Sigmoid colon (tissue), 6 donors: ENCODE measurements at regions not wholly inside any gene's neighbourhood (a gene's known extent, or its start where the extent isn't known, plus 50 kb on each side); places are given as distances from the start of the nearest gene placed in this dataset.

Experiments used
- DNase-seq: peaks from one replicate; pipeline ENCODE4 v3.0.0-alpha.2; 2019
- H3K27ac ChIP-seq, 4 donors: fragments of 200-600 bp; sonication (generic); one replicate each; pipeline ENCODE4 v1.5.1; 2016 to 2019; ENCODE audit warnings: mild to moderate bottlenecking in 1 of 4
- H3K27me3 ChIP-seq, 3 donors: fragments of 200-600 bp; sonication (generic); one replicate each; pipeline ENCODE4 v1.5.1; 2019; ENCODE audit warnings: mild to moderate bottlenecking in 1 of 3
- H3K36me3 ChIP-seq, 4 donors: fragments of 200-600 bp; sonication (generic); one replicate each; pipeline ENCODE4 v1.5.1; 2016 to 2019
- H3K4me1 ChIP-seq, 4 donors: fragments of 200-600 bp; sonication (generic); one replicate each; pipeline ENCODE4 v1.5.1; 2017 to 2019
- H3K4me3 ChIP-seq, 4 donors: fragments of 200-600 bp; sonication (generic); one replicate each; pipeline ENCODE4 v1.5.1; 2017 to 2019; ENCODE audit warnings: mild to moderate bottlenecking in 2 of 4, moderate library complexity in 1 of 4
- H3K9me3 ChIP-seq, 4 donors: fragments of 200-600 bp in 3 of 4; sonication (generic) in 3 of 4; one replicate each; pipeline versions ENCODE4 v1.5.1 to v1.6.1; 2013 to 2019
- EP300 ChIP-seq, 4 donors: sonication (generic); formaldehyde crosslinking; IDR thresholded peaks; one replicate each; pipeline ENCODE4 v1.6.1; 2017; ENCODE audit warnings: antibody characterized with exemption in 4 of 4
- POLR2A ChIP-seq, 2 donors: fragments of 450-650 bp; IDR thresholded peaks; one replicate each; pipeline ENCODE4 v1.6.1; 2016; ENCODE audit warnings: antibody characterized with exemption in 2 of 2, mild to moderate bottlenecking in 2 of 2, moderate library complexity in 2 of 2
- POLR2AphosphoS5 ChIP-seq, 4 donors: sonication (generic); formaldehyde crosslinking; IDR thresholded peaks; one replicate each; pipeline ENCODE4 v1.6.1; 2017; ENCODE audit warnings: antibody characterized with exemption in 4 of 4
- WGBS, 2 donors: extraction: QIAGEN DNeasy Blood & Tissue Kit; methylation state at CpG; one replicate each; pipeline ENCODE4 v1.1.7; 2013; 5-methylcytosine and 5-hydroxymethylcytosine counted together
- intact Hi-C: fragments of 100-400 bp; cut with DNase I; formaldehyde crosslinking; loops from one replicate; pipeline ENCODE4 v1.15.1; 2023
- TF ChIP-seq, protein P1 (sequence below), 4 experiments: fragments of 450-650 bp in 3 of 4; fragments of 200-600 bp in 1 of 4; IDR thresholded peaks; one replicate each; pipeline ENCODE4 v1.5.1; 2016 to 2019; ENCODE audit warnings: antibody characterized with exemption in 4 of 4, mild to moderate bottlenecking in 3 of 4, moderate library complexity in 2 of 4
- donor health status: healthy with polysubstance abuse.
- donor health status: healthy.

DNA sequence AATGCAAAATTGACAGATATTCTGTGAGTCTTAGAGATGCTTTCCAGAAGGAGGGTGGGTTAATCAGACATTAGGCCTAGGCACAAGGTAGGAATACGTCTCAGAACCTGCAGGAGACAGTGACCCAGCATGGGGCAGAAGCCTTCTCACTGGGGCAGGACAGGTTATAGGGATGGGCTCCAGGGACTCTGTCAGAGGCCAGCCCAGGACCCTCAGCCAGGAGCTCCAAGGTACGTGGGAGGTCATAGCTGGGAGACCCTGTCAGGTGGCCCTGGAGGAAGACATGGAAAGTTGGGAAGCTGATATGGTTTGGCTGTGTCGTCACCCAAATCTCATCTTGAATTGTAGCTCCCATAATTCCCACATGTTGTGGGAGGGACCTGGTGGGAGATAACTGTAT, 450.4 kb downstream of the GADD45G start:
- intact Hi-C loops = no loop called here
- Histone ChIP-seq H3K4me3 (no peak overlapping the region), H3K36me3 (no peaks in the 10 kb centered on the region), H3K4me1 (no peaks in the 10 kb centered on the region), H3K27ac (no peak overlapping the region), H3K27me3 (no peaks in the 10 kb centered on the region), H3K9me3 (no peaks in the 10 kb centered on the region)
- DNase-seq = no peak
- no peak for TF ChIP-seq POLR2AphosphoS5 (IDR thresholded peaks at IDR 0.05)
- TF ChIP-seq, protein P1, sequence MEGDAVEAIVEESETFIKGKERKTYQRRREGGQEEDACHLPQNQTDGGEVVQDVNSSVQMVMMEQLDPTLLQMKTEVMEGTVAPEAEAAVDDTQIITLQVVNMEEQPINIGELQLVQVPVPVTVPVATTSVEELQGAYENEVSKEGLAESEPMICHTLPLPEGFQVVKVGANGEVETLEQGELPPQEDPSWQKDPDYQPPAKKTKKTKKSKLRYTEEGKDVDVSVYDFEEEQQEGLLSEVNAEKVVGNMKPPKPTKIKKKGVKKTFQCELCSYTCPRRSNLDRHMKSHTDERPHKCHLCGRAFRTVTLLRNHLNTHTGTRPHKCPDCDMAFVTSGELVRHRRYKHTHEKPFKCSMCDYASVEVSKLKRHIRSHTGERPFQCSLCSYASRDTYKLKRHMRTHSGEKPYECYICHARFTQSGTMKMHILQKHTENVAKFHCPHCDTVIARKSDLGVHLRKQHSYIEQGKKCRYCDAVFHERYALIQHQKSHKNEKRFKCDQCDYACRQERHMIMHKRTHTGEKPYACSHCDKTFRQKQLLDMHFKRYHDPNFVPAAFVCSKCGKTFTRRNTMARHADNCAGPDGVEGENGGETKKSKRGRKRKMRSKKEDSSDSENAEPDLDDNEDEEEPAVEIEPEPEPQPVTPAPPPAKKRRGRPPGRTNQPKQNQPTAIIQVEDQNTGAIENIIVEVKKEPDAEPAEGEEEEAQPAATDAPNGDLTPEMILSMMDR (IDR thresholded peaks at IDR 0.05) = no peak
- no peak for TF ChIP-seq POLR2A (IDR thresholded peaks at IDR 0.05)
- TF ChIP-seq EP300 (IDR thresholded peaks at IDR 0.05) = no peak
- WGBS, 2 donors = 88 to 93% methylated on average over 3 of the region's 3 CpGs

DNA sequence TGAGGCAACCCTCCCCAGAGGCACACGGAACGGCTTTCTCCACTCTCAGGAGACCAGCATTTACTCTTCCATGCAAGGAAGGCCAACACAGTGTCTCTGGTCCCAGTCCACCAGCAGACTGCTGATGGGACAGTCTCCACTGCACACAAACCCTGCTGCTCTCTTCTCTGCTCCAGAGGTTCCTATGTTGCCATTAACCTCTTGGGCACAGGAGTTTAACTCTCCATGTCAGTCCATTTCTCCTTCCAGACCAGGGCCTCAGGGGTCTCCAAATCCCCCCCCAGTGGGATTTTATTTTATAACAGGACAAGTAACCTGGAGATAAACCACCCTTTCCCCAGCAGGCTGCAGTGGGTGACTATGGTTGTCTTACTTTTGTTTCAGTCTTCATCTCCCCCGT, 452.5 kb downstream of the GADD45G start:
- no peaks in the 10 kb centered on the region for H3K27me3 ChIP-seq
- 95 to 96% methylated on average over 3 of the region's 3 CpGs for WGBS, 2 donors
- intact Hi-C loops = no loop called here

DNA sequence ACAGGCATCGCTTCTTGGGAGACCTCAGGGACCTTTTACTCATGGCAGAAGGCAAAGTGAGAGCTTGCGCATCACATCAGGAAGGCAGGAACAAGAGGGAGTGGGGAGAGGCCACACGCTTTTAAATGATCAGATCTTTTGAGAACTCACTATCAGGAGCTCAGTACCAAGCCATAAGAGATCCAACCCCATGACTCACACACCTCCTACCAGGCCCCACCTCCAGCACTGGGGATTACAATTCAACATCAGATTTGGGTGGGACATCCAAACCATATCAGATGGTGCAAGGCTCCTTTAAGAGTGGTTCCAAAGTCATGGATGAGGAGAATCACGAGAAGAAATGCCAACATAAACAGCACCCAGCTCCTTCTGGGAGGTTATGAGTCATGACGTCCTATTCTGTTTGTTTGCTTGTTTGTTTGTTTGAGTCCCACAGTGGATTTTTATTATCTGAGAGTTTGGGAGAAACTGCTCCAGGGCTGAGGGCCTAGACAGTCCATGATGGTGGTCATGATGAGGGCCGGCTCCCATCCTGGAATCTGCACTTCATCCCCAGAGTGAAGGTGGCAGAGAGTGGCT, 453.5 kb downstream of the GADD45G start:
- Histone ChIP-seq H3K9me3 (no peaks in the 10 kb centered on the region), H3K4me1 (no peaks in the 10 kb centered on the region), H3K27me3 (no peaks in the 10 kb centered on the region), H3K36me3 (no peaks in the 10 kb centered on the region), H3K4me3 (no peak overlapping the region), H3K27ac (no peak overlapping the region)
- intact Hi-C loops = no loop called here
- TF ChIP-seq EP300 (IDR thresholded peaks at IDR 0.05) = no peak
- TF ChIP-seq POLR2AphosphoS5 (IDR thresholded peaks at IDR 0.05) = no peak
- TF ChIP-seq, protein P1 (IDR thresholded peaks at IDR 0.05) = no peak
- TF ChIP-seq POLR2A (IDR thresholded peaks at IDR 0.05) = no peak
- 76 to 87% methylated on average over 6 of the region's 6 CpGs for WGBS, 2 donors
- DNase-seq = no peak

More for the DNA sequence above, 452.5 kb downstream of the GADD45G start:
- no peak for DNase-seq
- no peaks in the 10 kb centered on the region for H3K4me1 ChIP-seq
- H3K27ac ChIP-seq = no peak overlapping the region
- no peaks in the 10 kb centered on the region for H3K36me3 ChIP-seq
- no peak for TF ChIP-seq POLR2AphosphoS5 (IDR thresholded peaks at IDR 0.05)
- no peak for TF ChIP-seq EP300 (IDR thresholded peaks at IDR 0.05)
- H3K9me3 ChIP-seq = no peaks in the 10 kb centered on the region
- H3K4me3 ChIP-seq = no peak overlapping the region

GRCh38 chr9:90059436-90059835, 454.6 kb downstream of the GADD45G start:
- no peaks in the 10 kb centered on the region for H3K27me3 ChIP-seq
- no peak overlapping the region for H3K4me3 ChIP-seq
- 93 to 97% methylated on average over 8 of the region's 8 CpGs for WGBS, 2 donors
- TF ChIP-seq, protein P1 (IDR thresholded peaks at IDR 0.05) = no peak
- TF ChIP-seq EP300 (IDR thresholded peaks at IDR 0.05) = no peak
- TF ChIP-seq POLR2A (IDR thresholded peaks at IDR 0.05) = no peak
- no peak for TF ChIP-seq POLR2AphosphoS5 (IDR thresholded peaks at IDR 0.05)
- H3K9me3 ChIP-seq = no peaks in the 10 kb centered on the region
- H3K4me1 ChIP-seq = no peaks in the 10 kb centered on the region
- no peak for DNase-seq
- H3K36me3 ChIP-seq = no peaks in the 10 kb centered on the region
- intact Hi-C loops = no loop called here
- no peak overlapping the region for H3K27ac ChIP-seq

GRCh38 chr9:90060256-90060655, 455.4 kb downstream of the GADD45G start:
- DNase-seq = no peak
- Histone ChIP-seq H3K27ac (no peak overlapping the region), H3K4me3 (no peak overlapping the region)

More at GRCh38 chr9:90060256-90060655, 455.4 kb downstream of the GADD45G start:
- WGBS, 2 donors = 72 to 83% methylated on average over 8 of the region's 8 CpGs
- H3K4me1 ChIP-seq = no peaks in the 10 kb centered on the region
- intact Hi-C loops = no loop called here
- TF ChIP-seq EP300 (IDR thresholded peaks at IDR 0.05) = no peak
- TF ChIP-seq, protein P1 (IDR thresholded peaks at IDR 0.05) = no peak
- no peak for TF ChIP-seq POLR2A (IDR thresholded peaks at IDR 0.05)
- no peak for TF ChIP-seq POLR2AphosphoS5 (IDR thresholded peaks at IDR 0.05)
- no peaks in the 10 kb centered on the region for H3K36me3 ChIP-seq
- no peaks in the 10 kb centered on the region for H3K27me3 ChIP-seq
- no peaks in the 10 kb centered on the region for H3K9me3 ChIP-seq
